PC-9 (cell line): ENCODE measurements at regions not wholly inside any gene's neighbourhood (a gene's known extent, or its start where the extent isn't known, plus 50 kb on each side); places are given as distances from the start of the nearest gene placed in this dataset.

Experiments
- BruUV-seq: library from RNA; stranded (reverse); fragments of 400-500 nt; replicated peaks from 2 replicates; lab custom pipeline; 2021; lab: Mats Ljungman, UMichigan
- CTCF ChIA-PET: fragments of 300-600 bp; sonication (Branson Sonifier 250); formaldehyde crosslinking; loops from one replicate; lab custom pipeline; 2022; ENCODE audit warnings: antibody characterized with exemption; lab: Charles Lee
- POLR2A ChIA-PET: fragments of 300-600 bp; sonication (Branson Sonifier 250); formaldehyde crosslinking; loops from one replicate; lab custom pipeline; 2022; ENCODE audit warnings: antibody characterized with exemption; ENCODE audit not compliant: unreplicated experiment; lab: Charles Lee
- DNase-seq, 2 experiments: peaks; one replicate each; pipeline versions ENCODE4 v3.0.0 to v3.0.0-alpha.2; 2015 to 2022; ENCODE audit warnings: mixed read lengths in 1 of 2
- H2AFZ ChIP-seq: fragments of 200-600 bp; sonication (generic); 2 replicates; pipeline ENCODE4 v1.8.1; 2017; ENCODE audit warnings: antibody characterized with exemption
- H3F3A ChIP-seq: fragments of 200-600 bp; sonication (generic); 2 replicates; pipeline ENCODE4 v1.8.1; 2017; ENCODE audit warnings: antibody characterized with exemption, mild to moderate bottlenecking, low read depth; ENCODE audit not compliant: insufficient read depth
- H3K27ac ChIP-seq: fragments of 200-600 bp; sonication (generic); 2 replicates; pipeline ENCODE4 v1.6.1; 2016; ENCODE audit warnings: mixed run types
- H3K27me3 ChIP-seq: fragments of 200-600 bp; sonication (generic); 2 replicates; pipeline ENCODE4 v1.6.1; 2016; ENCODE audit warnings: low read depth, mixed run types; ENCODE audit not compliant: insufficient read depth
- H3K36me3 ChIP-seq: fragments of 200-600 bp; sonication (generic); 2 replicates; pipeline ENCODE4 v1.6.1; 2016; ENCODE audit warnings: low read depth, mixed run types
- H3K4me1 ChIP-seq: fragments of 200-600 bp; sonication (generic); replicated peaks from 2 replicates; pipeline ENCODE4 v1.6.1; 2016; ENCODE audit warnings: mixed run types; ENCODE audit not compliant: insufficient read depth
- H3K4me2 ChIP-seq: fragments of 200-600 bp; sonication (generic); 2 replicates; pipeline ENCODE4 v1.6.1; 2017; ENCODE audit warnings: mixed run types
- H3K4me3 ChIP-seq: fragments of 200-600 bp; sonication (generic); 2 replicates; pipeline ENCODE4 v1.6.1; 2016; ENCODE audit warnings: mixed run types
- H3K79me2 ChIP-seq: fragments of 200-600 bp; sonication (generic); 2 replicates; pipeline ENCODE4 v1.6.1; 2017; ENCODE audit warnings: low read depth, mixed run types
- H3K9me2 ChIP-seq: fragments of 200-600 bp; sonication (generic); 2 replicates; pipeline ENCODE4 v1.8.1; 2017; ENCODE audit warnings: mild to moderate bottlenecking; ENCODE audit not compliant: insufficient read depth
- H3K9me3 ChIP-seq: fragments of 200-600 bp; sonication (generic); 2 replicates; pipeline ENCODE4 v1.8.1; 2016; ENCODE audit warnings: low read depth; ENCODE audit not compliant: insufficient read depth
- H4K20me1 ChIP-seq: fragments of 200-600 bp; sonication (generic); 2 replicates; pipeline ENCODE4 v1.8.1; 2017; ENCODE audit not compliant: insufficient read depth
- CTCF ChIP-seq: fragments of 200-600 bp; sonication (generic); conservative IDR thresholded peaks from 2 replicates; pipeline ENCODE4 v1.6.1; 2017; ENCODE audit warnings: mixed run types, antibody characterized with exemption, mild to moderate bottlenecking, moderate library complexity
- EZH2 ChIP-seq: fragments of 200-600 bp; sonication (generic); IDR thresholded peaks from 2 replicates; pipeline ENCODE4 v1.8.0; 2017; ENCODE audit warnings: antibody characterized with exemption, low read depth
- intact Hi-C: fragments of 100-400 bp; cut with micrococcal nuclease; formaldehyde crosslinking; loops from one replicate; pipeline ENCODE4 v1.10.0; 2022; ENCODE audit not compliant: unreplicated experiment

DNA sequence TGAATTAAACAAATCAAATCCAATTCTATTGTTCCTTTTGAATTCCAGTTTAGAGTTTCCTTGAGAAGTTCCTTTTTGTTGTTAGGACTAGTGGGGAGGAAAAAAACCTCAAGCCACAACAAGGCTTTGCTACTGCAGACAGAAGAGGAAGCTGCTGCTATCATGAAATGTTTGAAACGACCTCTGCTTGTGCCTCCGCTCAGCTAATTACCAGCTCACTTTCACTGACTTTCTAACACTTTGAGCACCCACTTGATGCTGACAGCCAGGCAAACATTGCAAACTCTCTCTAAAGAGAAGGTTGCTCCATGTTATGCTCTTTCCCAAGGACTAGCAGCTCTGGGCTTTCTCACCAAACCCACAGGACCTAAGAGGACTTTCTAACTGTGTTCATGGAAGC is 203.9 kb upstream of the PROX1 start:
- Histone ChIP-seq H2AFZ (no peak overlapping the region), H3K4me3 (no peak overlapping the region), H3K4me2 (no peak overlapping the region), H3K27me3 (no peaks in the 10 kb centered on the region), H3K27ac (no peak overlapping the region), H3K9me2 (no peaks in the 10 kb centered on the region), H3F3A (peaks cover 10% of the 10 kb centered on the region; the same call in 1 of the 2 replicates), H4K20me1 (no peaks in the 10 kb centered on the region), H3K9me3 (no peaks in the 10 kb centered on the region; the same call in 1 of the 2 replicates), H3K36me3 (no peaks in the 10 kb centered on the region), H3K4me1 (peaks cover 15% of the 10 kb centered on the region), H3K79me2 (no peaks in the 10 kb centered on the region)
- POLR2A ChIA-PET, result interaction anchor here (0.7 kb wide), 1 partner anchor 1985 kb away, joined by 8 read pairs; no protein-coding TSS in a partner anchor
- intact Hi-C loops, result no loop called here
- TF ChIP-seq CTCF, result no peak
- TF ChIP-seq EZH2, result no peak
- no TSS peak for BruUV-seq
- CTCF ChIA-PET, result no interaction called here
- no peak for DNase-seq

DNA sequence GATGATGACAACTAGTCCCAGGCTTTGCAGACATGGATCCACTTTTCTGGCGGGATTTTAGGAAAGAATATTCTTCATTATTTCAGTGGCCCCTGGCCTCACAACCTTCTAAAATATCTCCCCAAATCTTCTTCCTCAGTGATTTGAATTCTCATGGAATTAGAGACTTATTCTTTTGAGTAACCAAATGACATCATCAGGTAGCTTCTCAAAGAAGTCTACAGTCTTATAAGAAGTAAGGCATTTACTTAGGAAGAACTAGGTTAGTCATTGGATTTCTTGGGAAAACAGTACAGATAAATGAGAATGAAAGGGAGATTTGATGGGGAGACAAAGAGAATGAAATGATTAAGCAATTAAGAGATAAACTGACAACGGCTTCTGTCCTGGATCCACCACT is 201.1 kb upstream of the PROX1 start:
- no peak overlapping the region for H3K27ac ChIP-seq
- H4K20me1 ChIP-seq, result no peaks in the 10 kb centered on the region
- no peaks in the 10 kb centered on the region for H3K36me3 ChIP-seq
- H3K9me3 ChIP-seq, result no peaks in the 10 kb centered on the region
- BruUV-seq, result no TSS peak
- H3K4me2 ChIP-seq, result no peak overlapping the region
- intact Hi-C loops, result no loop called here
- H3F3A ChIP-seq, result no peaks in the 10 kb centered on the region
- no peaks in the 10 kb centered on the region for H3K27me3 ChIP-seq
- H3K79me2 ChIP-seq, result no peaks in the 10 kb centered on the region
- no peak for DNase-seq
- POLR2A ChIA-PET, result no interaction called here
- no peaks in the 10 kb centered on the region for H3K4me1 ChIP-seq
- no peak overlapping the region for H2AFZ ChIP-seq
- H3K4me3 ChIP-seq, result no peak overlapping the region
- no peak for TF ChIP-seq EZH2
- no peak for TF ChIP-seq CTCF
- CTCF ChIA-PET, result no interaction called here
- H3K9me2 ChIP-seq, result no peaks in the 10 kb centered on the region

- Histone ChIP-seq H3K27me3 (no peaks in the 10 kb centered on the region), H3K27ac (no peak overlapping the region), H3K9me3 (no peaks in the 10 kb centered on the region), H3K4me2 (no peak overlapping the region), H4K20me1 (no peaks in the 10 kb centered on the region), H3K36me3 (no peaks in the 10 kb centered on the region), H3K79me2 (no peaks in the 10 kb centered on the region), H3K9me2 (no peaks in the 10 kb centered on the region), H3K4me1 (no peaks in the 10 kb centered on the region), H3K4me3 (no peak overlapping the region), H2AFZ (no peak overlapping the region), H3F3A (no peaks in the 10 kb centered on the region)
- ChIA-PET POLR2A (no interaction called here), CTCF (no interaction called here)
- no peak for DNase-seq
- TF ChIP-seq EZH2 (no peak), CTCF (no peak)
- intact Hi-C loops, result no loop called here
- BruUV-seq, result no TSS peak
Observed at GRCh38 chr1:213790565-213790964, 197.2 kb upstream of the PROX1 start.
